ENCODE measurements at regions not wholly inside any gene's neighbourhood (a gene's known extent, or its start where the extent isn't known, plus 50 kb on each side); places are given as distances from the start of the nearest gene placed in this dataset.
"Not testable (repeated sequence)": the region's sequence is repeated elsewhere in the genome, so short reads cannot be mapped to it uniquely, and the experiment has no call there.

DNA sequence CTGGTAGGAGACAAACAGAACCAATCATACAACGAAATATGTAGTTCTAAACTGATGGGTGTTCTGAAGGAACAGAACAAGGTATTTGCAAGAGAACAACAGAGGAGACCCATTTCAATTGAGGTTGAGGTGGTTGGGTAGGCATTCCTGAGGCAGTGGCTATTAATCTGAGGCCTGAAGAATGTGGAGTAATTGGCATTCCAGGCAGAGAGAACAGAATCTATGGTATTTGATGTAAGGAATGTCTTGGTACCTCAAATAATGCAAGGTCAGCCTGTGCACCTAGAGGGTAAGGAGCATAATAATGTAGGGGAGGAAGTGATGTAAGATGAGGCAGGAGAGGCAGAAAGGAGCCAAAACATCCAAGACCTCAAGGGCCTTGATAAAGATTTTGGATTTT, 109.5 kb upstream of the TEX13C start:
- no peaks in the 10 kb centered on the region for H3K36me3 Mint-ChIP-seq
- no peak for ATAC-seq
- no peaks in the 10 kb centered on the region for H3K9me3 Mint-ChIP-seq
- no peak overlapping the region for H3K4me3 Mint-ChIP-seq
- H3K27ac Mint-ChIP-seq, result no peak overlapping the region
- H3K4me1 Mint-ChIP-seq, result peaks cover 8% of the 10 kb centered on the region
- no peak for DNase-seq (ENCODE audit: low spot score in 2 of 2)

DNA sequence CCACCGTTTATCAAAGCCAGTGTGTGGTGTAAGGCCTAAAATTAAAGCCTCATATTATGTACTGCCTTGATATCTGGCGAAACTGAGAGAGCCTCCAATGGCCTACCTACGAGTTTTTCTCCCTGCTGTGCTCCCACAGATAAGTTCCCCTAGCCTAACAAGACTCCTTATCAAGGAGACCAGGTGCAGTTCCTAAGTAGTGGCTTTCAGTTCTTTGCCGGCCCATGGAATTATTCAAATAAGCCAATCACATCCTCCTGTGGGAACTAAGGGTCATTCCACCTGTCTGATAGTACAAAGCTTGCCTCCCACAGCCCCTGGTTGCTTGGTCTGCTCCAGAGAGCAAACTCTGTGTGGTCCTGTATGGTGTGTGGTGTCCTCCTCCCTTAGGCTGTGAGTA, 99.8 kb upstream of the TEX13C start:
- DNase-seq (ENCODE audit: low spot score in 2 of 2) (no peak), ATAC-seq (no peak)
- Mint-ChIP-seq H3K4me3 (no peak overlapping the region), H3K9me3 (no peaks in the 10 kb centered on the region), H3K36me3 (no peaks in the 10 kb centered on the region), H3K4me1 (no peaks in the 10 kb centered on the region), H3K27ac (no peak overlapping the region)

DNA sequence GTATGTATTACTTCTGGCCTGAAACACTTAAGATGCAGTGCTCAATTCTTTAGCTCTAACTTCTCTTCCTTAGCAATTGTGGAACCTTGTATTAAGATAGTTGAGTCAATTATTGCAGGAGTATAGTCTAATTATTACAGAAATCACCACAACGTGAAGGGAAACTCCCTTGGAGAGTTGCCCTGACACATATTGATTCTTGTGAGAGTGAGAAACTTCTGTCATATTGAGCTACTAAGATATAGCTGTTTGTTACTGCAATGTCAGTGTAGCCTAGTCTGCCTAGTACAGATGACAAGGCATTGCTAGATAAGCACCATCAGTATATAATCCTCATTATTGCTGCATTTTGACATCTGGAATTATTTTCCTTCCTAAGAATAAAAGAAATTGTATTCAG, 82.7 kb upstream of the TEX13C start:
- peak; percentile 74 for ATAC-seq
- H3K27ac Mint-ChIP-seq, result no peak overlapping the region

DNA sequence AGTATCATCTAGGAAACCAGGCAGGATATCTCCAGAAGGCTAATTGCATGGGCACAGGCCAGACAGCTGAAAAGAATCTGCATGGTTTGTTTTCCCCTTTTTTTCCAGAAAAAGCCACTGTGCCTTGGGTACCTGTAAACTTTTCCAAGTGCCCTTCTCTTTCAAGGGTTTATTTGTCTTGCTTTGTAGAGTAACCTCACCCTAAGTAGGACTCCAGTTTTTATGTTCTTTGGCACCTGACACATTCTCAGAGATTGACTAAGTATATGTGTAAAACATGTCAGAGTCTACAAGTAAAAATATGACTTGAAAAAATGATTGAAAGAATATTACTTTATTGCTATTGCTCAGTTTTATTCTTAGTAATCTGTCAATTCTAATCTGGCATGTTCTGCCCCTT, 70.7 kb upstream of the TEX13C start:
- H3K4me3 Mint-ChIP-seq, result no peak overlapping the region
- ATAC-seq (no peak), DNase-seq (ENCODE audit: low spot score in 2 of 2) (no peak)
- H3K36me3 Mint-ChIP-seq, result no peaks in the 10 kb centered on the region
- H3K9me3 Mint-ChIP-seq, result no peaks in the 10 kb centered on the region
- no peak overlapping the region for H3K27ac Mint-ChIP-seq
- no peaks in the 10 kb centered on the region for H3K4me1 Mint-ChIP-seq

More for the DNA sequence above, 82.7 kb upstream of the TEX13C start:
- H3K36me3 Mint-ChIP-seq, result no peaks in the 10 kb centered on the region
- no peak for DNase-seq (ENCODE audit: low spot score in 2 of 2)
- H3K4me1 Mint-ChIP-seq, result no peaks in the 10 kb centered on the region
- H3K9me3 Mint-ChIP-seq, result peaks cover 2% of the 10 kb centered on the region
- H3K4me3 Mint-ChIP-seq, result no peak overlapping the region

DNA sequence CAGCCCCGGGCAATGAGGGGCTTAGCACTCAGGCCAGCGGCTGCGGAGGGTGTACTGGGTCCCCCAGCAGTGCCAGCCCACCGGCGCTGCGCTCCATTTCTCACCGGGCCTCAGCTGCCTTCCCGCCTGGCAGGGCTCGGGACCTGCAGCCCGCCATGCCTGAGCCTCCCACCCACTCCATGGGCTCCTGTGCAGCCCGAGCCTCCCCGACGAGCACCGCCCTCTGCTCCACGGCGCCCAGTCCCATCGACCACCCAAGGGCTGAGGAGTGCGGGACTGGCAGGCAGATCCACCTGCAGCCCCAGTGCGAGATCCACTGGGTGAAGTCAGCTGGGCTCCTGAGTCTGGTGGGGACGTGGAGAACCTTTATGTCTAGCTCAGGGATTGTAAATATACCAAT, 63.9 kb upstream of the TEX13C start:
- not testable (repeated sequence) for H3K27ac Mint-ChIP-seq; H3K4me3 Mint-ChIP-seq; ATAC-seq; H3K4me1 Mint-ChIP-seq; DNase-seq (ENCODE audit: low spot score in 2 of 2); H3K36me3 Mint-ChIP-seq; H3K9me3 Mint-ChIP-seq

DNA sequence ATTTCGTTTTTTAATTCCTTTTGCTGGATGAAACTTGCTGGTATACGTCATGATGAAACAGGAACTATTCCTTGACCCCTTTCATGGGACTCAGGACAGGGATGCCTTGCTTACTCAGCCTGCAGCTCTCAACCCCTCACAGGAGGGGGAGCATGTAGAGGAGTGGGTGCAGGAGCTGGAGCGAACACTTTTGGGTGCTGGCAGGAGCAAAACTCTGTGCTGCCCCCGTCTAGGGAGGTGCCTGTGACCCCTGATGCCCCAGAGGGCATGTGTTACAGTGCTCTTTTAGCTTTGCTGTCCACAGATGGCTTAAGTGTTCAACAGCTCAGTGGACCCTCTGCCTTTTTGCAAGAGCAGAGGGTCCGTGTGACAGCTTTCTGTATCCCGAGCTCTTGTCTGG, 56.8 kb upstream of the TEX13C start:
- Mint-ChIP-seq H3K4me1 (no peaks in the 10 kb centered on the region), H3K27ac (no peak overlapping the region), H3K4me3 (no peak overlapping the region), H3K36me3 (no peaks in the 10 kb centered on the region), H3K9me3 (peaks cover 6% of the 10 kb centered on the region)
- DNase-seq (ENCODE audit: low spot score in 2 of 2) (no peak), ATAC-seq (no peak)

DNA sequence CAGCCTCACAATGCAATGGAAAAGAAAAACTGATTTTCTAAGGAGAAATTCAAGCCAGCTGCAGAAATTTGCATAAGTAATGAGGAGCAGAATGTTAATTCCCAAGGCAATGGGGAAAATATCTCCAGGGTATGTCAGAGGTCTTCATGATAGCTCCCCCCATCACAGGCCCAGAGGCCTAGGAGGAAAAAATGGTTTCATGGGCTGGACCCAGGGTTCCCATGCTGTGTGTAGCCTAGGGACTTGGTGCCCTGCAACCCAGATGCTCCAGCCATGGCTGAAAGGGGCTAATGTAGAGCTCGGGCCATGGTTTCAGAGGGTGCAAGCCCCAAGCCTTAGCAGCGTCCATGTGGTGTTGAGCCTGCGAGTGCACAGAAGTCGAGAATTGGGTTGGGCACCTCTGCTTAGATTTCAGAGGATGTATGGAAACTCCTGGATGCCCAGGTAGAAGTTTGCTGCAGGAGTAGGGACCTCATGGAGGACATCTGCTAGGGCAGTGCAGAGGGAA, 53.5 kb upstream of the TEX13C start:
- H3K36me3 Mint-ChIP-seq, result no peaks in the 10 kb centered on the region
- no peak for DNase-seq (ENCODE audit: low spot score in 2 of 2)
- no peak overlapping the region for H3K4me3 Mint-ChIP-seq
- no peak for ATAC-seq
- H3K9me3 Mint-ChIP-seq, result peaks cover 6% of the 10 kb centered on the region
- no peaks in the 10 kb centered on the region for H3K4me1 Mint-ChIP-seq
- no peak overlapping the region for H3K27ac Mint-ChIP-seq
